Uterus (tissue), 3 donors: ENCODE measurements at regions not wholly inside any gene's neighbourhood (a gene's known extent, or its start where the extent isn't known, plus 50 kb on each side); places are given as distances from the start of the nearest gene placed in this dataset.

ENCODE experiments used
- DNase-seq, 2 donors: peaks; one replicate each; pipeline ENCODE4 v3.0.0-alpha.2; 2019 to 2020
- H3K27ac ChIP-seq, 2 donors: fragments of 200-600 bp; sonication (generic); 1 replicate in 1 of 2; 2 replicates in 1 of 2; pipeline ENCODE4 v1.5.1; 2016 to 2018
- H3K27me3 ChIP-seq, 2 donors: fragments of 200-600 bp; sonication (generic); one replicate each; pipeline ENCODE4 v1.5.1; 2018 to 2019; ENCODE audit warnings: control low read depth in 1 of 2
- H3K36me3 ChIP-seq, 2 donors: fragments of 200-600 bp; sonication (generic); one replicate each; pipeline ENCODE4 v1.5.1; 2019; ENCODE audit warnings: control low read depth in 1 of 2
- H3K4me1 ChIP-seq, 2 donors: fragments of 200-600 bp; sonication (generic); one replicate each; pipeline ENCODE4 v1.5.1; 2018 to 2019; ENCODE audit warnings: control low read depth in 1 of 2
- H3K4me3 ChIP-seq, 2 donors: fragments of 200-600 bp; sonication (generic); 1 replicate in 1 of 2; 2 replicates in 1 of 2; pipeline ENCODE4 v1.5.1; 2018 to 2019; ENCODE audit warnings: mild to moderate bottlenecking in 1 of 2
- H3K9me3 ChIP-seq, 2 donors: fragments of 200-600 bp; sonication (generic); one replicate each; pipeline ENCODE4 v1.5.1; 2019; ENCODE audit warnings: control low read depth in 1 of 2
- CTCF ChIP-seq, 4 experiments: fragments of 200-600 bp in 2 of 4; fragments of 450-650 bp in 2 of 4; sonication (generic) in 2 of 4; IDR thresholded peaks; one replicate each; pipeline ENCODE4 v1.5.1; 2016 to 2019; ENCODE audit warnings: antibody characterized with exemption in 4 of 4, mild to moderate bottlenecking in 2 of 4, moderate library complexity in 1 of 4
- POLR2A ChIP-seq, 2 donors: fragments of 450-650 bp; IDR thresholded peaks; one replicate each; pipeline ENCODE4 v1.6.1; 2016; ENCODE audit warnings: antibody characterized with exemption in 2 of 2, mild to moderate bottlenecking in 1 of 2, moderate library complexity in 1 of 2
- intact Hi-C: fragments of 100-400 bp; cut with DNase I; formaldehyde crosslinking; loops from one replicate; pipeline ENCODE4 v1.15.1; 2023; ENCODE audit warnings: low total_unique reads
- donor health status: DM: yes; HTN: yes; CAD: no.

GRCh38 chr2:10183146-10183675, 60.7 kb downstream of the RRM2 start:
- no peak overlapping the region for H3K4me3 ChIP-seq
- TF ChIP-seq CTCF (IDR thresholded peaks at IDR 0.05) (no peak), POLR2A (IDR thresholded peaks at IDR 0.05) (no peak)
- DNase-seq: no peak
- intact Hi-C loops: no loop called here
- no peaks in the 10 kb centered on the region for H3K4me1 ChIP-seq
- no peaks in the 10 kb centered on the region for H3K27me3 ChIP-seq
- no peak overlapping the region for H3K27ac ChIP-seq
- no peaks in the 10 kb centered on the region for H3K9me3 ChIP-seq
- H3K36me3 ChIP-seq: no peaks in the 10 kb centered on the region

DNA sequence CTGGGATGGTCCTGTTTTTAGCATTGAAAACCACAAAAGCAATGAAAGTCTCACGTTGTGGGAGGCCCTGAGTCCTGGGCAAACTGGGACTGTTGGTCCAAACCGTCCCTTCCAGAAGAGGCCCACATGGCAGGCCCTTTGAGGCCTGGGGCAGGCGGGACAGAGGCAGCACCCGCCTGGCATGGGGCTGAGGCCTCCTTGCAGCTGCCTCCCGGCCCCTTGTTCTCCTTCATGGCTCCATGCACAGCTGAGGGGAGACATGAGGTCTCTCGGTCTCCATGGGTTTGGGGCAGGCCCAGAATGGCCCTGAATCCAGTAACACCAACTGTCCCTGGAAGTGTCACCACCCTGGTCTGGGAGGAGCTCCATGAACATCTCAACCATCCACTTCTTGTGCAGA, 61.9 kb downstream of the RRM2 start:
- no peaks in the 10 kb centered on the region for H3K9me3 ChIP-seq
- no peaks in the 10 kb centered on the region for H3K4me1 ChIP-seq
- H3K27me3 ChIP-seq: no peaks in the 10 kb centered on the region
- no peak for TF ChIP-seq CTCF (IDR thresholded peaks at IDR 0.05)
- no peak for TF ChIP-seq POLR2A (IDR thresholded peaks at IDR 0.05)
- DNase-seq: no peak
- intact Hi-C loops: no loop called here
- no peak overlapping the region for H3K4me3 ChIP-seq
- no peaks in the 10 kb centered on the region for H3K36me3 ChIP-seq
- H3K27ac ChIP-seq: no peak overlapping the region

GRCh38 chr2:10185046-10185445, 62.5 kb downstream of the RRM2 start:
- intact Hi-C loops: no loop called here
- no peak for DNase-seq
- no peaks in the 10 kb centered on the region for H3K36me3 ChIP-seq
- no peak for TF ChIP-seq POLR2A (IDR thresholded peaks at IDR 0.05)
- no peak for TF ChIP-seq CTCF (IDR thresholded peaks at IDR 0.05)
- H3K4me3 ChIP-seq: no peak overlapping the region
- no peak overlapping the region for H3K27ac ChIP-seq
- H3K4me1 ChIP-seq: no peaks in the 10 kb centered on the region
- H3K9me3 ChIP-seq: no peaks in the 10 kb centered on the region
- no peaks in the 10 kb centered on the region for H3K27me3 ChIP-seq

DNA sequence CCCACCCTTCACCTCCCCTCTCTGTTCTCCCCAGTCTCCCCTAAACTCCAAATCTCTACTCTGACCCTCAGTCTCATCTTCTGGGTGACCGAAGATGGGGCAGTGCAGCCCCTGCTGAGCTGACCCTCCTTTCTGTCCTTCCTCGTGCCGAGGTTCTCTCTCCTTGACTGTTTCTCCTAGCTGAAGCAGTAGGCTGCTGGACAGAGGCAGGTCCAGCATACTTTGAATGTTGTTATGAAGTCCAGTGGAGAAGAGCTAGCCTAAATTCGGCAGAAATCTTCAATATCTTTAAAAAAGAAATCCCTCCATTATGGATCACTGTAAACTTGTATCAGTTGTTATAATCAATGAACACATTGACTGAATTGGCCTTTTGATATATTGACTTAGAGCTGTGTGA, 63.2 kb downstream of the RRM2 start:
- Histone ChIP-seq H3K27ac (no peak overlapping the region), H3K36me3 (no peaks in the 10 kb centered on the region), H3K4me3 (no peak overlapping the region), H3K27me3 (no peaks in the 10 kb centered on the region), H3K4me1 (no peaks in the 10 kb centered on the region), H3K9me3 (no peaks in the 10 kb centered on the region)
- DNase-seq: no peak
- intact Hi-C loops: no loop called here
- TF ChIP-seq POLR2A (IDR thresholded peaks at IDR 0.05) (no peak), CTCF (IDR thresholded peaks at IDR 0.05) (no peak)

DNA sequence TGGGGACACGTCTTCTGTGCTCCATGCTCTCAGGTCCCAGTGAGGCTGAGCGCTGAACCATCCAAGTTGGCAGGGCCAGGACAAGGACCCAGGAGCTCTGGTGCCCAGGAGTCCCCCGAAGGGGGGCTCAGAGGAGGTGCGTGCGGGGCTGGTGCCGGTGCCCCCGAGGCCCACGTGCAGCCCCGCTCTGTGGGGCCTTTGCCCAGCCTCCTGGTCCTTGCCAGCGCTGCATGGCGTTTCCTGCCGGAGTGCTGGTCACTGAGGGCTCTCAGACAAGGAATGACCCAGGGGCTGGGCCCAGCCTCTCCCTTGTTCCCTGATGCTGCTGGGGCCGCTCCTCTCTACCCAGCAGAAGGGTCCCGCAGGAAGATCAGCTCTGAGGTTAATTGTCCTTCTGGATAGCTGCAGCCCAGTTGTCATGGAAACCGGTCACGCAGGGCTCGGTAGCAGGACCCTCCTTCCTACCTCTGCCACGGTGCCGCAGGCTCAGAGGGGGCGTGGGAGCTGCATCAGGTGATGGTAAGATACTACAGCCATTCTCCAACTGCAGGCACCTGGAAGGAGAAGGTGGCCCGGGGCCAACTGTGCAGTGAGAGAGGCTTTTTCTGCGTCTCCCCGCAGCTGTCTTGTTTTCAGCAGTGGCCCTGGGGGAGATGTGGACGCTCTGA, 64.5 kb downstream of the RRM2 start:
- no peaks in the 10 kb centered on the region for H3K27me3 ChIP-seq
- no peak for TF ChIP-seq CTCF (IDR thresholded peaks at IDR 0.05)
- TF ChIP-seq POLR2A (IDR thresholded peaks at IDR 0.05): no peak
- H3K4me3 ChIP-seq: no peak overlapping the region
- H3K27ac ChIP-seq: no peak overlapping the region
- no peaks in the 10 kb centered on the region for H3K36me3 ChIP-seq
- no peaks in the 10 kb centered on the region for H3K4me1 ChIP-seq
- no peak for DNase-seq
- no peaks in the 10 kb centered on the region for H3K9me3 ChIP-seq
- intact Hi-C loops: no loop called here
